ENCODE measurements at regions not wholly inside any gene's neighbourhood (a gene's known extent, or its start where the extent isn't known, plus 50 kb on each side); places are given as distances from the start of the nearest gene placed in this dataset.
"Not testable (repeated sequence)": the region's sequence is repeated elsewhere in the genome, so short reads cannot be mapped to it uniquely, and the experiment has no call there.

- CTCF ChIA-PET = no interaction called here
- H3K27ac Mint-ChIP-seq = no peak overlapping the region
- DNase-seq = no peak
- no peaks in the 10 kb centered on the region for H3K36me3 Mint-ChIP-seq (ENCODE audit: low read depth)
- ATAC-seq (ENCODE audit: low read depth) = no peak
- POLR2A ChIA-PET = no interaction called here
- no peak overlapping the region for H3K4me3 Mint-ChIP-seq
- intact Hi-C loops (cut with micrococcal nuclease) = no loop called here
- no peaks in the 10 kb centered on the region for H3K4me1 Mint-ChIP-seq
- no peaks in the 10 kb centered on the region for H3K27me3 Mint-ChIP-seq
- TF ChIP-seq, protein P1, sequence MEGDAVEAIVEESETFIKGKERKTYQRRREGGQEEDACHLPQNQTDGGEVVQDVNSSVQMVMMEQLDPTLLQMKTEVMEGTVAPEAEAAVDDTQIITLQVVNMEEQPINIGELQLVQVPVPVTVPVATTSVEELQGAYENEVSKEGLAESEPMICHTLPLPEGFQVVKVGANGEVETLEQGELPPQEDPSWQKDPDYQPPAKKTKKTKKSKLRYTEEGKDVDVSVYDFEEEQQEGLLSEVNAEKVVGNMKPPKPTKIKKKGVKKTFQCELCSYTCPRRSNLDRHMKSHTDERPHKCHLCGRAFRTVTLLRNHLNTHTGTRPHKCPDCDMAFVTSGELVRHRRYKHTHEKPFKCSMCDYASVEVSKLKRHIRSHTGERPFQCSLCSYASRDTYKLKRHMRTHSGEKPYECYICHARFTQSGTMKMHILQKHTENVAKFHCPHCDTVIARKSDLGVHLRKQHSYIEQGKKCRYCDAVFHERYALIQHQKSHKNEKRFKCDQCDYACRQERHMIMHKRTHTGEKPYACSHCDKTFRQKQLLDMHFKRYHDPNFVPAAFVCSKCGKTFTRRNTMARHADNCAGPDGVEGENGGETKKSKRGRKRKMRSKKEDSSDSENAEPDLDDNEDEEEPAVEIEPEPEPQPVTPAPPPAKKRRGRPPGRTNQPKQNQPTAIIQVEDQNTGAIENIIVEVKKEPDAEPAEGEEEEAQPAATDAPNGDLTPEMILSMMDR (IDR thresholded peaks at IDR 0.05) = no peak
- H3K9me3 Mint-ChIP-seq = no peaks in the 10 kb centered on the region
Measured at GRCh38 chr2:192539306-192539705, 344.6 kb upstream of the TMEFF2 start.

GRCh38 chr2:192536922-192537624 lies 342.3 kb upstream of the TMEFF2 start:
- H3K27ac Mint-ChIP-seq = no peak overlapping the region
- no peak overlapping the region for H3K4me3 Mint-ChIP-seq
- TF ChIP-seq, protein P1 (IDR thresholded peaks at IDR 0.05) = no peak
- DNase-seq = no peak
- no peak for ATAC-seq (ENCODE audit: low read depth)
- ChIA-PET CTCF (no interaction called here), POLR2A (no interaction called here)
- intact Hi-C loops (cut with micrococcal nuclease) = no loop called here
- H3K36me3 Mint-ChIP-seq (ENCODE audit: low read depth) = no peaks in the 10 kb centered on the region
- H3K9me3 Mint-ChIP-seq = no peaks in the 10 kb centered on the region
- no peaks in the 10 kb centered on the region for H3K4me1 Mint-ChIP-seq
- no peaks in the 10 kb centered on the region for H3K27me3 Mint-ChIP-seq

DNA sequence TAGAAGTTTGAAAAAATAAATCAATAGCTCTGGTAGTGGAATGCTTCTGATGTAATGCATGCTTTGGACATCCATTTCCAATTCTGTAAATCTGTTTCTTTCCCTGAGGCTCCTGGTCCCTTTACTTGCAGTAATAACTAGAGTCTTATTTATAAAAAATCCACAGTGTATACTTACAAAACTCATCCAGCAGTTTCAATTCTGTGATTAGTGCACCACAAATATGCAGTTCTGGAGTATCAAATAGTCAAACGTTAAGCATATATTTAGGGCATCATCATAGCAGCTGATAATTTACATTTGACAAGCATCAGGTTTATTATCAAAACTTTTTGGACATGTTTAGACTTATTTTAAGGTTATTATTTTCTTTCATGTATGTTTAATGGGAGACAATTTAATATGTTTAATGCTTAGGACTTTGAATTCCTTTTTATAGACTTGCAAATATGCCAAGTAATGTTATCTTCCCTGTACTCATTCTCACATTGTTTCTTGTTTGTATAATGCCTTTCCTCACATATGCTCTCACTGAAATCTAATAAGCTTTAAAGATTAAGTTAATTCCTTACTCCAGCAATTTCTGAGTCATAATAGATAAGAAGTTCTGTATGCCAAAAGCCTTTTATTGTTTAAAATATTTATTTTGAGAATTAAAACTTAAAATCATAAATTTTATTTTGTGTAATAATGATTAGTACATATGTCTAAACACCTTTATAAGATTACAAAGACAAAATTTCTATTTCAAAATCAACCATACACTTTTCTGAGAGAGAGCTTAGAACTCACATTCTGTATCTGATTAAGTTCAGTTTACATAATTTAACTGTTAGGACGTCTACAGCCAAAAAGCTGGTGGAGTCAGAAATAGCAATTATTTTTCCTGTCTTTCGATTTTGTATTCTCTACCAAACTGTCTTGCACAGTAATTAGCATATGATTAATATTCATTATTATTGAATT lies 341.5 kb upstream of the TMEFF2 start:
- Mint-ChIP-seq H3K4me1 (no peaks in the 10 kb centered on the region), H3K4me3 (no peak overlapping the region), H3K27me3 (no peaks in the 10 kb centered on the region), H3K27ac (no peak overlapping the region), H3K36me3 (ENCODE audit: low read depth) (no peaks in the 10 kb centered on the region), H3K9me3 (no peaks in the 10 kb centered on the region)
- intact Hi-C loops (cut with micrococcal nuclease) = no loop called here
- TF ChIP-seq, protein P1 (IDR thresholded peaks at IDR 0.05) = no peak
- ChIA-PET POLR2A (no interaction called here), CTCF (no interaction called here)
- DNase-seq (no peak), ATAC-seq (ENCODE audit: low read depth) (no peak)

DNA sequence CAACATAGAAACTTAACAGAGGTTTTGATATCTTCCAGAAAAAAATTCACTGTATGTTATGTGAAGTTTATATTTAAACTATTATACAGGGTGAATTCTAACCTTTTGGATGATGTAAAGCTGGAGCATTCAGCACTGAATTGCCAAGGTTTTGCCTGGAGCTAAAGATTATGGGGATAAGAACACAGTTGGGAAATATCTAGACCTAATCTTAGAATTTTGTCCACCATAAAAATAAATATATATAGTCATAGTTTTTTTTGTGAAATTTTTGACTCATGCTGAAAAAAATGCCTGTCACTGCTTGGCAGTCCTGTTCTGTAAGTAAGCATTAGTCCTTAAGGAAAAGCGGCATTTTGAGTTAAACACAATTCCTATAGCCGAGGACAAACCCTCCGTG lies 339.3 kb upstream of the TMEFF2 start:
- Mint-ChIP-seq H3K27ac (no peak overlapping the region), H3K9me3 (peaks cover 4% of the 10 kb centered on the region), H3K36me3 (ENCODE audit: low read depth) (no peaks in the 10 kb centered on the region), H3K4me3 (no peak overlapping the region), H3K27me3 (no peaks in the 10 kb centered on the region), H3K4me1 (no peaks in the 10 kb centered on the region)
- POLR2A ChIA-PET = no interaction called here
- ATAC-seq (ENCODE audit: low read depth) (no peak), DNase-seq (no peak)
- CTCF ChIA-PET = no interaction called here
- TF ChIP-seq, protein P1 (IDR thresholded peaks at IDR 0.05) = no peak
- intact Hi-C loops (cut with micrococcal nuclease) = no loop called here

DNA sequence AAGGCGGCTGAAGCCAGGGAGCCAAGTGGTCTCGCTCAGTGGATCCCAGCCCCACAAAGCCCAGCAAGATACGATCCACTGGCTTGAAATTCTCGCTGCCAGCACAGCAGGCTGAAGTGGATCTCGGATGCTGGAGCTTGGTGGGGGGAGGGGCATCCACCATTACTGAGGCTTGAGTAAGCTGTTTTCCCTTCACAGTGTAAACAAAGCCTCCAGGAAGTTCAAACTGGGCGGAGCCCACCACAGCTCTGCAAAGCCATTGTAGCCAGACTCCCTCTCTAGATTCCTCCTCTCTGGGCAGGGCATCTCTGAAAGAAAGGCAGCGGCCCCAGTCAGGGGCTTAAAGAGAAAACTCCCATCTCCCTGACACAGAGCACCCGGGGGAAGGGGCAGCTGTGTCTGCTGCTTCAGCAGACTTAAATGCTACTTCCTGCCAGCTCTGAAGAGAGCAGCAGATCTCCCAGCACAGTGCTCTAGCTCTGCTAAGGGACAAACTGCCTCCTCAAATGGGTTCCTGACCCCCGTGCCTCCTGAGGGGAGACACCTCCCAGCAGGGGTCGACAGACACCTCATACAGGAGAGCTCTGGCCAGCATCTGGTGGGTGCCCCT lies 330.0 kb upstream of the TMEFF2 start:
- H3K36me3 Mint-ChIP-seq (ENCODE audit: low read depth); H3K9me3 Mint-ChIP-seq; H3K27ac Mint-ChIP-seq; CTCF ChIA-PET; H3K4me1 Mint-ChIP-seq; intact Hi-C loops (cut with micrococcal nuclease); POLR2A ChIA-PET; DNase-seq; ATAC-seq (ENCODE audit: low read depth); H3K27me3 Mint-ChIP-seq; H3K4me3 Mint-ChIP-seq: not testable (repeated sequence)

DNA sequence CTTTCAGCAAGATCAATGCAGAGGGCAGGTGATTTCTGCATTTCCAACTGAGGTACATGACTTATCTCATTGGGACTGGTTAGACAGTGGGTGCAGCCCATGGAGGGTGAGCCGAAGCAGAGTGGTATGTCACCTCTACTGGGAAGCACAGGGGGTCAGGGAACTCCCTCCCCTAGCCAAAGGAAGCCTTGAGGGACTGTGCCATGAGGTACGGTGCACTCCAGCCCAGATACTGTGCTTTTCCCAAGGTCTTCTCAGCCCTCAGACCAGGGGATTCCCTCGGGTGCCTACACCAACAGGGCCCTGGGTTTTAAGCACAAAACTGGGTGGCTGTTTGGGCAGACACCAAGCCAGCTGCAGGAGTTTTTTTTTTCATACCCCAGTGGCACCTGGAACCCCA lies 329.5 kb upstream of the TMEFF2 start:
- intact Hi-C loops (cut with micrococcal nuclease); H3K4me3 Mint-ChIP-seq; POLR2A ChIA-PET; H3K27me3 Mint-ChIP-seq; DNase-seq; CTCF ChIA-PET; H3K9me3 Mint-ChIP-seq; H3K27ac Mint-ChIP-seq; H3K36me3 Mint-ChIP-seq (ENCODE audit: low read depth); ATAC-seq (ENCODE audit: low read depth); H3K4me1 Mint-ChIP-seq: not testable (repeated sequence)
